ENCODE measurements at regions not wholly inside any gene's neighbourhood (a gene's known extent, or its start where the extent isn't known, plus 50 kb on each side); places are given as distances from the start of the nearest gene placed in this dataset.

- peak; percentile 28 for DNase-seq (ENCODE audit: low spot score)
- TF ChIP-seq, protein P1, sequence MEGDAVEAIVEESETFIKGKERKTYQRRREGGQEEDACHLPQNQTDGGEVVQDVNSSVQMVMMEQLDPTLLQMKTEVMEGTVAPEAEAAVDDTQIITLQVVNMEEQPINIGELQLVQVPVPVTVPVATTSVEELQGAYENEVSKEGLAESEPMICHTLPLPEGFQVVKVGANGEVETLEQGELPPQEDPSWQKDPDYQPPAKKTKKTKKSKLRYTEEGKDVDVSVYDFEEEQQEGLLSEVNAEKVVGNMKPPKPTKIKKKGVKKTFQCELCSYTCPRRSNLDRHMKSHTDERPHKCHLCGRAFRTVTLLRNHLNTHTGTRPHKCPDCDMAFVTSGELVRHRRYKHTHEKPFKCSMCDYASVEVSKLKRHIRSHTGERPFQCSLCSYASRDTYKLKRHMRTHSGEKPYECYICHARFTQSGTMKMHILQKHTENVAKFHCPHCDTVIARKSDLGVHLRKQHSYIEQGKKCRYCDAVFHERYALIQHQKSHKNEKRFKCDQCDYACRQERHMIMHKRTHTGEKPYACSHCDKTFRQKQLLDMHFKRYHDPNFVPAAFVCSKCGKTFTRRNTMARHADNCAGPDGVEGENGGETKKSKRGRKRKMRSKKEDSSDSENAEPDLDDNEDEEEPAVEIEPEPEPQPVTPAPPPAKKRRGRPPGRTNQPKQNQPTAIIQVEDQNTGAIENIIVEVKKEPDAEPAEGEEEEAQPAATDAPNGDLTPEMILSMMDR (IDR thresholded peaks at IDR 0.05; ENCODE audit: extremely low read depth, missing control alignments) = no peak
Observed at GRCh38 chr4:55736605-55737183, 82.9 kb upstream of the EXOC1L start.

DNA sequence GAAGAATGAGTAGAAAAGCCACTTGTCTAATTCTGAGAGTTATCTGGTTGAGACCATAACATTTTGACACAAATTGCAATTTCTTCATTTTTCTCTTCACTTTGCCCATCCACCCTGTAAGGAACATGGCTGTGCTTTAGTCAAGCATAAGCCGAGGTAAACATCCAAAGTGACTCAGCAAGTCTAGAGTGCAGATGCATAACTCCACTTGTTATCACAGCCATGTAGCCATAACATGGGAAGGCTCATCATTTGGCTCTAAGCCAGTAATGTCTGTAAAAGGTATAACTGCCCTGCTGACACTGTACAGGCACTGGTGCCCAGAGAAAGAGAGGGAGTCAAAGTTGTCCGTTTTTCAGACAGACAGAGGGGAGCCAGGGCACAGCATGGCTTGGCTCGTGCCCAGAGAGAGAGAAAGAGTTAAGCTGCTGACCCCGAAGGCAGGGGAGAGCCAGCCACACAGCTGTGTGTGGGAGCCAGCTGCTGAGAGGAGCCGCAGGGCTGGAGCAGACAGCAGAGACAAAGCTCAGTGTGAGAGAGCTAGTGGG, 76.9 kb upstream of the EXOC1L start:
- DNase-seq (ENCODE audit: low spot score) = no peak
- TF ChIP-seq, protein P1 (IDR thresholded peaks at IDR 0.05; ENCODE audit: extremely low read depth, missing control alignments) = no peak

- no peak for DNase-seq (ENCODE audit: low spot score)
Observed at GRCh38 chr4:55744369-55744768, 75.2 kb upstream of the EXOC1L start.

DNA sequence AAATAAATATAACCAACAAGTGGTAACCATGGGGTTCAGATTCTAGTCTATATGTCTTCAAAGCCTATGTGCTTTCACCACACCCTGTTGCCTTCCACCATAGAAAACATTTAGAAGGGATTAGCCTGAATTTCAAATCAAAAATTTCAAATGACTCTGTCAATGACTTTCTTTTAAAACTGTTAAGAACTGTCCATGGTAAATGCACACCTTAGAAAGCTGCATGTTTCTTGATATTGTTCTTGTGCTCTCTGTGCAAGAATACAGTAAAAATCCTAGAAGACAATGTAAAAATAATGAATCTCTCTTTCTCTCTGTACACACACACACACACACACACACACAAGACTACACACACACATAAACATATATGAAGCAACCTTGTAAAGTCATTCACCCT, 74.6 kb upstream of the EXOC1L start:
- DNase-seq (ENCODE audit: low spot score) = no peak
- TF ChIP-seq, protein P1 (IDR thresholded peaks at IDR 0.05; ENCODE audit: extremely low read depth, missing control alignments) = no peak

More at GRCh38 chr4:55744369-55744768, 75.2 kb upstream of the EXOC1L start:
- TF ChIP-seq, protein P1 (IDR thresholded peaks at IDR 0.05; ENCODE audit: extremely low read depth, missing control alignments) = no peak

GRCh38 chr4:55747793-55748192, 71.8 kb upstream of the EXOC1L start:
- TF ChIP-seq, protein P1 (IDR thresholded peaks at IDR 0.05; ENCODE audit: extremely low read depth, missing control alignments) = no peak
- DNase-seq (ENCODE audit: low spot score) = no peak

GRCh38 chr4:55749666-55750065, 69.9 kb upstream of the EXOC1L start:
- no peak for DNase-seq (ENCODE audit: low spot score)
- TF ChIP-seq, protein P1 (IDR thresholded peaks at IDR 0.05; ENCODE audit: extremely low read depth, missing control alignments) = no peak

DNA sequence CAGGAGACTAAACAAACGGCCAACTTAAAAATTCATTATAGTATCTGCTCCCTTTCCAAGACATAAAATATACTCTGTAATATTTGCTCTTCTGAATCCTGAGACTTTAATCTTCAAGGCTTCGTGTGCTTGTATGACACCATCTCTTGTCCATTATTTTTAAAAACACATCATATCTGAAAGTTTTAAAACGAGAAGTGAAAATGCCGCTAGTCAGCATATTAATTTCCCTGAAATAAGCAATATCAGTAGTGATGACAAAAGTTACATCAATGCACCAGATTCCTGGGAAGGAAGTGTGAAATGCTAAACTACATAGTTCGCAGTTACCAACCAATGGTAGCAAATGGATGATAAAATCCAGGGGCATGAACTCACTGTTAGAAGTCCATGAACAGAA, 66.8 kb upstream of the EXOC1L start:
- TF ChIP-seq, protein P1 (IDR thresholded peaks at IDR 0.05; ENCODE audit: extremely low read depth, missing control alignments) = no peak
- DNase-seq (ENCODE audit: low spot score) = no peak

All from GM20000 (cell line).